ENCODE measurements at regions not wholly inside any gene's neighbourhood (a gene's known extent, or its start where the extent isn't known, plus 50 kb on each side); places are given as distances from the start of the nearest gene placed in this dataset.

GRCh38 chr3:189457631-189458412 lies 173.4 kb upstream of the TP63 start:
- Histone ChIP-seq H3K4me3 (no peak overlapping the region), H3K27me3 (replicated peaks in 1 of 7) (no peaks in the 10 kb centered on the region), H3K4me1 (no peaks in the 10 kb centered on the region), H3K36me3 (no peaks in the 10 kb centered on the region), H3K9me3 (no peaks in the 10 kb centered on the region), H3K27ac (no peak overlapping the region)
- TF ChIP-seq CTCF (IDR thresholded peaks at IDR 0.05 in 8 of 11, conservative IDR thresholded peaks at IDR 0.05 in 3 of 11) (no peak), POLR2A (IDR thresholded peaks at IDR 0.05) (no peak), POLR2AphosphoS5 (IDR thresholded peaks at IDR 0.05) (no peak)
- no peak for DNase-seq
- 71 to 85% (median 80%) methylated on average over 9 of the region's 9 CpGs for WGBS, 5 donors
- intact Hi-C loops (cut with DNase I; ENCODE audit: low total_unique reads) = no loop called here

GRCh38 chr3:189458528-189458927 lies 172.7 kb upstream of the TP63 start:
- no peak overlapping the region for H3K27ac ChIP-seq
- no peak for TF ChIP-seq POLR2A (IDR thresholded peaks at IDR 0.05)
- no peak for TF ChIP-seq CTCF (IDR thresholded peaks at IDR 0.05 in 8 of 11, conservative IDR thresholded peaks at IDR 0.05 in 3 of 11)
- no peak for TF ChIP-seq POLR2AphosphoS5 (IDR thresholded peaks at IDR 0.05)
- no peaks in the 10 kb centered on the region for H3K9me3 ChIP-seq
- H3K4me1 ChIP-seq = no peaks in the 10 kb centered on the region
- no peaks in the 10 kb centered on the region for H3K27me3 ChIP-seq (replicated peaks in 1 of 7)
- H3K36me3 ChIP-seq = no peaks in the 10 kb centered on the region
- intact Hi-C loops (cut with DNase I; ENCODE audit: low total_unique reads) = no loop called here
- DNase-seq = no peak
- H3K4me3 ChIP-seq = no peak overlapping the region
- WGBS, 5 donors = 75 to 91% (median 84%) methylated on average over 7 of the region's 7 CpGs

GRCh38 chr3:189459231-189459630 lies 172.0 kb upstream of the TP63 start:
- H3K36me3 ChIP-seq = no peaks in the 10 kb centered on the region
- H3K9me3 ChIP-seq = no peaks in the 10 kb centered on the region
- DNase-seq = no peak
- intact Hi-C loops (cut with DNase I; ENCODE audit: low total_unique reads) = no loop called here
- H3K27me3 ChIP-seq (replicated peaks in 1 of 7) = no peaks in the 10 kb centered on the region
- no peak for TF ChIP-seq CTCF (IDR thresholded peaks at IDR 0.05 in 8 of 11, conservative IDR thresholded peaks at IDR 0.05 in 3 of 11)
- TF ChIP-seq POLR2A (IDR thresholded peaks at IDR 0.05) = no peak
- no peak for TF ChIP-seq POLR2AphosphoS5 (IDR thresholded peaks at IDR 0.05)
- 57 to 76% (median 64%) methylated on average over 2 of the region's 2 CpGs for WGBS, 5 donors
- no peak overlapping the region for H3K4me3 ChIP-seq
- no peaks in the 10 kb centered on the region for H3K4me1 ChIP-seq
- no peak overlapping the region for H3K27ac ChIP-seq

GRCh38 chr3:189460511-189460910 lies 170.7 kb upstream of the TP63 start:
- WGBS, 5 donors = 76 to 85% (median 78%) methylated on average over 2 of the region's 2 CpGs
- no peaks in the 10 kb centered on the region for H3K9me3 ChIP-seq
- intact Hi-C loops (cut with DNase I; ENCODE audit: low total_unique reads) = no loop called here
- H3K27ac ChIP-seq = no peak overlapping the region
- no peak overlapping the region for H3K4me3 ChIP-seq
- no peaks in the 10 kb centered on the region for H3K4me1 ChIP-seq
- H3K27me3 ChIP-seq (replicated peaks in 1 of 7) = no peaks in the 10 kb centered on the region
- no peaks in the 10 kb centered on the region for H3K36me3 ChIP-seq
- TF ChIP-seq POLR2A (IDR thresholded peaks at IDR 0.05) = no peak
- TF ChIP-seq CTCF (IDR thresholded peaks at IDR 0.05 in 8 of 11, conservative IDR thresholded peaks at IDR 0.05 in 3 of 11) = no peak
- TF ChIP-seq POLR2AphosphoS5 (IDR thresholded peaks at IDR 0.05) = no peak
- no peak for DNase-seq
